Kidney capillary endothelial cell (primary cell): ENCODE measurements at regions not wholly inside any gene's neighbourhood (a gene's known extent, or its start where the extent isn't known, plus 50 kb on each side); places are given as distances from the start of the nearest gene placed in this dataset.
"Not testable (repeated sequence)": the region's sequence is repeated elsewhere in the genome, so short reads cannot be mapped to it uniquely, and the experiment has no call there.

Experiments used
- DNase-seq: peaks from one replicate; pipeline ENCODE4 v3.0.0-alpha.2; 2018; ENCODE audit warnings: low spot score

GRCh38 chr2:122545821-122546220, 790.4 kb downstream of the TSN start:
- no peak for DNase-seq

GRCh38 chr2:122562775-122563174, 807.3 kb downstream of the TSN start:
- DNase-seq: no peak

GRCh38 chr2:122563781-122564180, 808.3 kb downstream of the TSN start:
- DNase-seq: no peak

- no peak for DNase-seq
Measured at GRCh38 chr2:122564843-122565242, 809.4 kb downstream of the TSN start.

- no peak for DNase-seq
Measured at GRCh38 chr2:122565364-122565763, 809.9 kb downstream of the TSN start.

- no peak for DNase-seq
Measured at GRCh38 chr2:122570641-122571040, 815.2 kb downstream of the TSN start.

GRCh38 chr2:122571471-122571870, 816.0 kb downstream of the TSN start:
- not testable (repeated sequence) for DNase-seq

- DNase-seq: no peak
Measured at GRCh38 chr2:122575076-122575475, 819.6 kb downstream of the TSN start.

GRCh38 chr2:122583159-122583917, 827.9 kb downstream of the TSN start:
- DNase-seq: no peak

- DNase-seq: no peak
Measured at GRCh38 chr2:122590524-122590923, 835.1 kb downstream of the TSN start.

GRCh38 chr2:122595065-122595464, 839.6 kb downstream of the TSN start:
- no peak for DNase-seq

GRCh38 chr2:122596598-122596997, 841.1 kb downstream of the TSN start:
- DNase-seq: no peak

GRCh38 chr2:122598784-122599183, 843.3 kb downstream of the TSN start:
- DNase-seq: no peak

- no peak for DNase-seq
Measured at GRCh38 chr2:122610948-122611609, 855.6 kb downstream of the TSN start.

- no peak for DNase-seq
Measured at GRCh38 chr2:122622934-122623333, 867.5 kb downstream of the TSN start.

- no peak for DNase-seq
Measured at GRCh38 chr2:122627388-122627787, 871.9 kb downstream of the TSN start.

- peak; percentile 20 for DNase-seq
Measured at GRCh38 chr2:122634256-122634655, 878.8 kb downstream of the TSN start.

GRCh38 chr2:122634920-122635319, 879.5 kb downstream of the TSN start:
- DNase-seq: no peak

GRCh38 chr2:122635686-122636085, 880.2 kb downstream of the TSN start:
- no peak for DNase-seq

- peak; percentile 80 for DNase-seq
Measured at GRCh38 chr2:122636097-122636496, 880.6 kb downstream of the TSN start.

GRCh38 chr2:122639176-122639575, 883.7 kb downstream of the TSN start:
- no peak for DNase-seq

GRCh38 chr2:122639711-122640110, 884.3 kb downstream of the TSN start:
- peak; percentile 63 for DNase-seq

- peak; percentile 76 for DNase-seq
Measured at GRCh38 chr2:122643725-122644329, 888.4 kb downstream of the TSN start.
